HG02885 (cell line): ENCODE measurements at regions not wholly inside any gene's neighbourhood (a gene's known extent, or its start where the extent isn't known, plus 50 kb on each side); places are given as distances from the start of the nearest gene placed in this dataset.

ENCODE experiments used
- ATAC-seq: cut with Tn5 transposase; IDR thresholded peaks from one replicate; pipeline ENCODE4 v1.9.1; 2021; ENCODE audit warnings: mild to moderate bottlenecking; ENCODE audit not compliant: unreplicated experiment, poor library complexity

- ATAC-seq: no peak
These were observed 135.5 kb upstream of the FUT8 start for GRCh38 chr14:65277027-65277426.

DNA sequence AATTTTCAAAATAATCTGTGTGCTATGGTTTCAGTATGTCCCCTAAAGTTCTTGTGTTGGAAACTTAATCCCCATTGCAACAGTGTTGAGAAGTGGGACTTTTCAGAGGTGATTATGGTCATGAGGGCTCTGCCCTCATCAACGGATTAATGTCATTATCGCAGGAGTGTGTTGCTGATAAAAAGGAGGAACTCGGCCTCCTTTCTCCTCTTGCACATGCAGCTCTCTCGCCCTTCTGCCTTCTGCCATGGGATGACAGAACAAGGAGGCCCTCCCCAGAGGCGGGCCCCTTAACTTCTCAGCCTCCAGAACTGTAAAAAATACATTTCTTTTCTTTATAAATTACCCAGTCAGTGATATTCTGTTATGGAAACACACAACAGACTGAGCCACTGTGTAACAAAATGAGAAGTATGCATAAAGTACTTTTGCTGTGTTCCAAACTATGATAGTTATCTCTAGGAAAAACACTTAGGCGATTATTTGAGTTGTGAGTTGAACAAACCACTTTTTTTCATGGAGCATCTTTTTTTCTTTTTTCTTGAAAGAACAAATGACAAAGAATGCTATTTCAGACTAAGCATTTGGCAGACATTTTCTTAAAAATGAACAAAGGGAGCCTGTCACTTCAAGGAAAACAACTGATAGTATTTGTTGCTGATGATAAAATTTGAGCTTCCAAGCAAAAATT, 134.8 kb upstream of the FUT8 start:
- ATAC-seq: no peak

DNA sequence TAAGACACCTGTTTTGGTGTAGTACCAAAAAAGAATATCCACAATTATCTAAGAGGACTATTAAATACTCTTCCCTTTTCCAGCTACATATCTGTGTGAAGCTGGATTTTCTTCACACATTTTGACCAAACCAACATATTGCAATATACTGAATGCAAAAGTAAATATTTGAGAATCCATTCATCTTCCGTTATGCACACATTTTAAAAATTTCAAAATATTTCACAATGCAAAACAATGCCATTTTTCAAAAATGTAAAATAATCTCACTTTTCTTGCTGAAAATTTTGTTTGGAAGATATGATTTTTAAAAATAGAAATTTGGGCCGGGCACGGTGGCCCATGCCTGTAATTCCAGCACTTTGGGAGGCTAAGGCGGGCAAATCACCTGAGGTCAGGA, 133.9 kb upstream of the FUT8 start:
- no peak for ATAC-seq

GRCh38 chr14:65279510-65279909, 133.0 kb upstream of the FUT8 start:
- no peak for ATAC-seq

GRCh38 chr14:65279958-65280357, 132.6 kb upstream of the FUT8 start:
- ATAC-seq: no peak

GRCh38 chr14:65280653-65281052, 131.9 kb upstream of the FUT8 start:
- ATAC-seq: no peak

DNA sequence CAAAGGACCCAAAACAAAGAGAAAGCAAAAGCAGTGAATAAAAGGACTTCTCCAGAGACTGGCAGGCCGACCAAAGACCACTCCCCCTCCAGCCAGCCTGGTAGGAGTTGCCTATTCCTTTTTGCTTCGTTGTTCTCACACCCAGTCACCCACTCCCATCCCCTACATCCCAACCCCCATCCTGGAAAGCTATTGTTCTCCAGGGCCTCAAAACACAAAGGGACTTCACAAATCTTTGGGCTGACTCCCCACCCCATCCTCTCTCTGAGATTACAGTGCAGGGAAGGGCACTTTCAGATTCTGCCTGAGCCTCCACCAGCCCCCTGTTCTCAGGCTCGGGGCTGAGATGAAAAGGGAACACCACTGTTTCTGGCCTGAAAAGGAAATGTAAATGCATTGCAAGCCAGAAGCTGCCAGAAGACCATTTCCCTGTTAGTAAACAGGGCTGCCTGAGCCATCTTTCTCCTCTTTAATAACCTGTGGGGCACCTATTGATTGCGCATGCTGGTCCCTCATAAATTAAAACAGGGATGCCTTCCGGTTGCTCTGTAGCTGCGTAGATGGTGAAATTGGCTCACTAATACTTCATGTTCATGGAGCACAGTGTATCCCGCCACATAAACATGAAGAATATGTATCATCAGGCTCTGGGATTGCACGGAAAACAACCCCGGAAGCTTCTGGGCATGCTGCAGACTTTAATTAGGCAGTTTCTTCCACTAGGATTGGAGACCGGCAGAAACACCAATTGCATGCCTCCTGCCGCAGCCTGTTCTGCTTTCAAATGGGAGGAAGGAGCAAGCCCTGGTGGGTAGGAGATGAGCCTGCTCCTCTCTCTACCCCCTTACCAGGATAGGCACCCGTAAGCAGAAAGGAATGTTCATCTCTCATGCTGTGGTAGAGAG, 130.3 kb upstream of the FUT8 start:
- no peak for ATAC-seq

GRCh38 chr14:65282896-65283253, 129.7 kb upstream of the FUT8 start:
- no peak for ATAC-seq

DNA sequence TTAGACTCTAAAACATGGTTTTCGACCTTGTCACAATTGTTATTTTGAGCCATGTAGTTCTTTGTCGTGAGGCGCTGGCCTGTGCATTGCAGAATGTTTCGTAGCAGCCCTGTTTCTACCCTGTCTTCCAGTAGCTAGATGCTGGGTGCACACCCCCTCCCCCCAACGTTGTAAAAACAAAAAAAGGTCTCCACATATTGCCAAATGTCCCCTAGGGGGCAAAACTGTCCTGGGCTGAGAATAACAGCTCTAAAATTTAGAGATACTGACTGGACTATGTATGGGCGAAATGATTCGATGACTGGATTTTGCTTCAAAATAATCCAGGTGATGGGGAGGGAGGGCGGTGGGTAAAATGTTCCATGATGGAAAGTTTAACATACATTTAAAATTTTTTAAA, 126.1 kb upstream of the FUT8 start:
- ATAC-seq: no peak

DNA sequence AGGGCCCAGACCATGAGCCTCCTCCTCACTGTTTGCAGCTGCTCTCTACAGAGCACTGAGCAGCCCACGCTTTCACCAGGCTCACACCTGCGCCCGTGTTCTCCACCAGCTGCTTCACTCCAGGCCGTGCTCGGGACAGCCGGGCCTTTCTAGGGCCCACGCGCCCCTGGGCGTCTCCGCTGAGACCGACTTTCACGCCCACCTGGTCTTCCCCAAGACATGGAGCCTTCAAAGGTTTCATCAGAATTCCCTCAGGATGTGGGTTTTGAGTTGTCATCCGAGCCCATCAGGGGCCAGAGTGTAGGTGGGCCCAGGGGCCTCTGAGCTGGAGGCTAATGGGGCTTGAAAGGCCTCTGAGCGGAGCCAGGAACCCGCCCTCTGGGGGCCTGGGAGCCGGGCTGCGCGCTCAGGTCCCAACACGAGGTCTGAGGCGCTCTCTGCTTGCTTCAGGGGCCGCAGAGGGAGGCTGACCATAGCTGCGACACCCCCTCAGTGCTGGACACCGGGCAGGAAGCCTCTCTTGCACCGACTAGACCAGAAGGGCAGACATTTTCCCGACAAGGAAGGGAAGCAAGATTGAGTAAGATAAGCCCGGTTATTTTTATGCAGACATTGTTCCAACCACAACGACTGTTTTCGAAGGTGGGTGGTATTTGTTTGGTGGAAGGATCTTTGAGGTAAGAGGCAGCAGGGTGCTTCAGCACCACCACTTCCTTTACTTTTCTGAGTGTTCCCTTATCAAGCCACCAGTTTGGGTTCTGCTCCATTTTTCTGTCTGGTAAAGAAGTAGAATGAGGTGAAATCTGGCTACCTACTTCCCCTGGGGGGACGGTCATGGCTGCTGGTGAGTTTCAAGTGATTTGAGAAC, 125.0 kb upstream of the FUT8 start:
- peak; percentile 68 for ATAC-seq

DNA sequence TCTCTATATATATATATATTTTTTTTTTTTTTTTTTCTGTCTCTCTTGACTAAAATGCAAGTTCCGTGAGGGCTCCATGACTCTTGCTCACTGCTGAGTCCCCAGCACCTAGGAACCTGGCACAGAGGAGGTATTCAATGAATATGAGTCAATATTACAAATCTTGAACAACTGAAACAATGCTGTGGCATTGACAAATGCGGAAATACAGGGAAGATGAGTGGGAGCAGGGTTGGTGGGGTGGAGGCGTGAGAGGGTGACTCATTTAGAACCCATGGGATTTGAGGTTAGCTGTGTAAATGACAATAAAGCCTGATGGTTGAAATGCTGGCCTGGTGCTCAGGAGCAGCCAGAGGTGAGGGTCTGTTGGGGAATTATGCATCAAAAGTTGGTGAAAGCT, 121.7 kb upstream of the FUT8 start:
- ATAC-seq: no peak

GRCh38 chr14:65291531-65291930, 121.0 kb upstream of the FUT8 start:
- no peak for ATAC-seq

GRCh38 chr14:65294816-65295215, 117.7 kb upstream of the FUT8 start:
- ATAC-seq: no peak

DNA sequence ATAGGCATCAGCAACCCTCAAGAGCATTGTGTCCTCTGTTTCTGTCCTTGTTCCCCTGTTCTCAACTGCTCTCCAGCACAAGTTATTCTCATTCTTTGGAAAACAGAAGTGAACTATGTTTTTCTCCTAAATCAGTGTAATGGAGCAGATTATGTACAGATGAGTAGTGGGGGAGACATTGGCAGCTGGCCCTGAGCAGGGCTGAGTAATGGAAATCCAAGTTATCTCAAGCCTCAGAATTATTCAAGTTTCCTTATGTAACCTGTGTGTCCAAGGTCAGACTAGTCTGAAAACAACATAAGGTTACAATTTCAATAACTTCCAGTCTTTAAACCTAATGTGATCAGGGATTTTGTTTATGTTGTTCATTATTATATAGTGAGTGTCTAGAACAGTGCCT, 116.1 kb upstream of the FUT8 start:
- ATAC-seq: no peak

- ATAC-seq: no peak
These were observed 115.7 kb upstream of the FUT8 start for GRCh38 chr14:65296876-65297275.

DNA sequence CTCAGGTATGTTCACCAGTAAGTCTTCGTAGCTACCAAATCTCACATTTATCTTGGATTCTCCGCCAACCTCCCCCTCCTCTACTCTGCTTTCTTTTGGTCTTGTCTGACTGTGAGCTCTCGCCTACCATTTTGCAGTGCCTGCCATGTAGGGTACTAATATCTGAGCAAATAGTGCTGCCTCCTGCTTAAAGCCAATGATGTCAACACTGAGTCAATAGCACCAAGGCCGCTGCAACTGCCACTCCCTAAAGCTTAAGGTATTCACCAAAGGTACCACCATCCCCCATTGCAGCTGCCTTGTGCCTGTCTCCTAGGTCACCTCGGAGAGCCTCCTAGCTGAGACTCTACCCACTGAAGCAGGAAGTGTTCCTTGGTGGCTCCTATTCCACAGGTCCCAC, 114.8 kb upstream of the FUT8 start:
- ATAC-seq: no peak

DNA sequence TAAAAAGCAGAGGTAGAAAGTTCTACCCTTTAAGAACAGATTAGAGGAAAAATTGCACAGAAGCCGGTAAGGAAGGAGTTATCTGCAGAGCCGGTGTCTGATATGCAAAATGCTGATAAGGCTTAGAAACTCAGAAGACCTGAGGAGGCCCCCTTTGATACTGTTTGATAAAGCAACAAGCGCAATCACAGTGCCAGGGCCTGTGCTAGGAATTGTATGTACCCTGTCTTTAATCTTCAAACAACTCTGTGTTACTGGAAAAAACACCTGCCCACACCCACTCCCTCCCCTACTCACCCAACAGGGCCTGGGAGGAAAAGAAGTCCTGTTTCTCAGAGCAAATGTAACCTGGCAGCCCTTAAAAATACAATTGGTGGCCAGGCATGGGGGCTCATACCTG, 112.7 kb upstream of the FUT8 start:
- no peak for ATAC-seq

DNA sequence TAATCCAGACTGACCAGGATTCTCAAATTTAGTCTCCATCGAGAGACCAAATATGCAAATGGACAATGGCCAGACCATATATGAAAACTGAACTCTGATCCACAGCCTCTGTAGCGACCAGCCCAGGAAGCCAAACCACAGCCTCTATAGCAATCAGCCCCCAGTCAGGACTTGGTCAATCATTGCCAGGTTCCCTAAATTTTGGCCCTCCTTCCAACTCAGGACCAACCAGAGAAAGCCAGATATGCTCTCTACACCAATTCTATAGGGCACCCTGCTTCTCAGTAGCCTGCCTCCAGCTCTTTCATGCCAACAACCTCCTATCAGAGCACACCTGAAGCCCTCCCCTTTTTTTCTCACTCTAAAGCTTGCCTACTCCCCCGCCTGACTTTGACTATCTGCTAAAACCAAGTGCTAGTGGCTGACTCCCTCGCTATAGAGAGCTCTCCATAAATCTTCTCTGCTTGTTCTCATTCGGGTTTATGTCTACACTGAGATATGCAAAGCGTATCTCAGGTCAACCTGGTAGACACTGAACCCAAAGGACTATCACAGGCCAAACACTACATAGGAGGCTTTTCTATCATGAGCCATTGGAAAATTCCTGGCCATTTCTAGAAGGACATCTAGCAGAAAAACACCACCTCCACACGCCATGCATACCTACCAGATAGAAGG, 110.5 kb upstream of the FUT8 start:
- ATAC-seq: peak; percentile 53

- peak; percentile 63 for ATAC-seq
These were observed 109.8 kb upstream of the FUT8 start for GRCh38 chr14:65302571-65303189.
